ENCODE measurements at regions not wholly inside any gene's neighbourhood (a gene's known extent, or its start where the extent isn't known, plus 50 kb on each side); places are given as distances from the start of the nearest gene placed in this dataset.
A peak's percentile ranks its signal among the peaks of the same experiment; 100 is the strongest.

DNA sequence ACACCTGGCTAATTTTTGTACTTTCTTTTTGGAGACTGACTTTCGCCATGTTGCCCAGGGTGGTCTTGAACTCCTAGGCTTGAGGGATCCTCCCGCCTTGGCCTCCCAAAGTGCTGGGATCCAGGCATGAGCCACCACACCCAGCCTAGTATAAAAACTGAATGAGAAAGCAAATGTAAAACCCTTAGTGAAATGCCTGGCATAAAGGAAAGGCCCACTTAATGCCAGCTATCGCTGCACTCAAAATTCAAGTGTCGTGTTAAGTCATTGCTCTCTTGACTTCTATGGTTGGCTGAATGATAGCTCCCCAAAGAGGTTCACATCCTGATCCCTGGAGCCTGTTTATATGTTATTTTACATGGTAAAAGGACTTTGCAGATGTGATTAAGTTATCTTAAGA is 54.4 kb upstream of the PNRC1 start:
- TF ChIP-seq GLIS3 (CRISPR knock-in tag; IDR thresholded peaks at IDR 0.05), result no peak
- TF ChIP-seq ZC3H10 (CRISPR knock-in tag; IDR thresholded peaks at IDR 0.05), result no peak
- TF ChIP-seq ZNF8 (CRISPR knock-in tag; IDR thresholded peaks at IDR 0.05), result no peak
- no peak for TF ChIP-seq PPARA (CRISPR knock-in tag; IDR thresholded peaks at IDR 0.05; ENCODE audit: borderline replicate concordance)
- ATAC-seq, result no peak

DNA sequence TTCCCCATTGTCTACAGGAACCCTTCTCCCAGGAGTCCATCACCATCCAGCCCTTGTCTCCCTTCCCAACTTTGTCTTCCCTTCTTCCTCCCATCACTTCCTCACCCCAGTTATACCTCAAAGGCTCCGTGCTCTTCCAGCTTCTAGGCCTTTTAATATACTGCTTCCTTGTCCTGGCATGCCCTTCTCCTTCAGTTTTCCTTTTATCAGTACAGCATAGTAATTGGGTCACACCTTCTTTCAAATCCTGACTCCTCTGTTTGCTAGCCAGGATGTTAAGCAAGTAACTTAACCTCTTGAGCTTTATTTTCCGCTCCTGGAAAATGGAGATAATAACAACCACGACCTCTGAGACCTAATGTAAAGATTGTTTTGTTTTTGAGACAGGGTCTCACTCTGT is 54.9 kb upstream of the PNRC1 start:
- no peak for TF ChIP-seq BACH2 (CRISPR knock-in tag; IDR thresholded peaks at IDR 0.05; ENCODE audit: borderline replicate concordance)
- TF ChIP-seq ZNF70 (CRISPR knock-in tag; IDR thresholded peaks at IDR 0.05), result no peak
- TF ChIP-seq GLIS3 (CRISPR knock-in tag; IDR thresholded peaks at IDR 0.05), result no peak
- TF ChIP-seq ZFP30 (CRISPR knock-in tag; IDR thresholded peaks at IDR 0.05), result no peak
- TF ChIP-seq CREB5 (CRISPR knock-in tag; IDR thresholded peaks at IDR 0.05; ENCODE audit: low read depth), result no peak
- no peak for TF ChIP-seq TCF4 (CRISPR knock-in tag; IDR thresholded peaks at IDR 0.05; ENCODE audit: borderline replicate concordance)
- no peak for TF ChIP-seq TOX (CRISPR knock-in tag; IDR thresholded peaks at IDR 0.05; ENCODE audit: borderline replicate concordance)
- ATAC-seq, result no peak

DNA sequence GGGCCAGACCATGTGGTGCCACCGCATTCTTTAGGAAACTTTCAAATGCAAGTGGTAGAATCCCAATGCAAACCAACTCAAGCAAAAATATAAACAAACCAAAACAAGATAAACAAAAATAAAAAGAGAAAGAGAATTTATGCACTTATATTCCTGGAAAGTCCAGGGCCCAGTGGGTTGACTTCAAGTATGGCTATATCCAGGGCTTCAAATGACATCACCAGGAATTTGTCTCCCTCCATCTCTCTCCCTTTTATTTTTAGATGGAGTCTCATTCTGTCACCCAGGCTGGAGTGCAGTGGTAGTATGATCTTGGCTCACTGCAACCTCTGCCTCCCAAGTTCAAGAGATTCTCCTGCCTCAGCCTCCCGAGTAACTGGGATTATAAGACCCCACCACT is 56.1 kb upstream of the PNRC1 start:
- 0 out of 3 replicates have a peak, but pooled peaks have one; percentile 7 for ATAC-seq
- TF ChIP-seq TOX (CRISPR knock-in tag; IDR thresholded peaks at IDR 0.05; ENCODE audit: borderline replicate concordance) (no peak), ZNF565 (CRISPR knock-in tag; conservative IDR thresholded peaks at IDR 0.05; ENCODE audit: low read depth) (no peak), SNAI2 (CRISPR knock-in tag; IDR thresholded peaks at IDR 0.05) (no peak), RARB (CRISPR knock-in tag; IDR thresholded peaks at IDR 0.05) (no peak), POU6F1 (CRISPR knock-in tag; IDR thresholded peaks at IDR 0.05; ENCODE audit: borderline replicate concordance, low read depth) (no peak), ZFP30 (CRISPR knock-in tag; IDR thresholded peaks at IDR 0.05) (no peak), ZC3H10 (CRISPR knock-in tag; IDR thresholded peaks at IDR 0.05) (no peak), GLIS3 (CRISPR knock-in tag; IDR thresholded peaks at IDR 0.05) (no peak), PATZ1 (CRISPR knock-in tag; IDR thresholded peaks at IDR 0.05; ENCODE audit: borderline replicate concordance) (no peak)

DNA sequence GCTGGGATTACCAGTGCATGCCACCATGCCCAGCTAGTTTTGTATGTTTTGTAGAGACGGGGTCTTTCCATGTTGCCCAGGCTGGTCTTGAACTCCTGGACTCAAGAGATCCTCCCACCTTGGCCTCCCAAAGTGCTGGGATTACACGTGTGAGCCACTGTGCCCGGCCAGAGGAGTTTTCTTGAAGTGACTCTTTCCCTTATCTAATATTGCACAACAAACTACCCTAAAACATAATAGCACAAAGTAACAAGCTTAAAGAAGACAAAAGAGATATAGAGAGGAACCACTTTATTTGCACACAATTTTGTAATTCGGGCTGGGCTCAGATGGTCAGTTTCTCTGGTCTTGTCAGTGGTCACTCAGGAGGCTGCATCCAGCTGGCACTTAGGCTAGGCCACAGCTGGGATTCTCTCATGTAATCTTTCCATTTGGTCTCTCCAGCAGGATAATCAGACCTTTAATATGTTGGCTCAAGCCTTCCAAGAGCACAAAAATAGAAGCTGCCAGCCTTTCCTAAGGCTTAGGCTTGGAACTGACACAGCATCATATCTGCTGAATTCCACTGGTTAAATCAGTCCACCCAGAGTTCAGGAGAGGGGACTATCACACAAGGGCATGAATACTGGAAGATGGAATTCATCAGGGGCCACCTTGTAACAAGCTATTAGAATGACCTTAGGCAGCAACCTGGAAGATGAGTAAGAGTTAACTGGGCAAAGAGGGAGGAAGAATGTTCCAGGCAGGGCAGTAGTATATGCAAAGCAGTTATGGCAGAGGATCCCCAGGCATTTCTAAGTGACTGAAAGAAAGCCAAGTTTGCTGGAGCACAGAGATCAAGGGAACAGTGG is 56.7 kb upstream of the PNRC1 start:
- no peak for TF ChIP-seq OSR1 (CRISPR knock-in tag; IDR thresholded peaks at IDR 0.05)
- no peak for TF ChIP-seq PPARA (CRISPR knock-in tag; IDR thresholded peaks at IDR 0.05; ENCODE audit: borderline replicate concordance)
- TF ChIP-seq TOX (CRISPR knock-in tag; IDR thresholded peaks at IDR 0.05; ENCODE audit: borderline replicate concordance), result no peak
- TF ChIP-seq PATZ1 (CRISPR knock-in tag; IDR thresholded peaks at IDR 0.05; ENCODE audit: borderline replicate concordance), result no peak
- TF ChIP-seq ZFP30 (CRISPR knock-in tag; IDR thresholded peaks at IDR 0.05), result no peak
- no peak for TF ChIP-seq POU6F1 (CRISPR knock-in tag; IDR thresholded peaks at IDR 0.05; ENCODE audit: borderline replicate concordance, low read depth)
- TF ChIP-seq ZNF8 (CRISPR knock-in tag; IDR thresholded peaks at IDR 0.05), result no peak
- no peak for TF ChIP-seq ZNF565 (CRISPR knock-in tag; conservative IDR thresholded peaks at IDR 0.05; ENCODE audit: low read depth)
- TF ChIP-seq ARNTL (CRISPR knock-in tag; IDR thresholded peaks at IDR 0.05; ENCODE audit: borderline replicate concordance, low read depth), result no peak
- TF ChIP-seq CREB5 (CRISPR knock-in tag; IDR thresholded peaks at IDR 0.05; ENCODE audit: low read depth), result no peak
- no peak for TF ChIP-seq ZFP3 (CRISPR knock-in tag; IDR thresholded peaks at IDR 0.05)
- TF ChIP-seq RARB (CRISPR knock-in tag; IDR thresholded peaks at IDR 0.05), result no peak
- no peak for TF ChIP-seq BACH2 (CRISPR knock-in tag; IDR thresholded peaks at IDR 0.05; ENCODE audit: borderline replicate concordance)
- no peak for TF ChIP-seq ESRRG (CRISPR knock-in tag; IDR thresholded peaks at IDR 0.05)
- TF ChIP-seq, protein P1, sequence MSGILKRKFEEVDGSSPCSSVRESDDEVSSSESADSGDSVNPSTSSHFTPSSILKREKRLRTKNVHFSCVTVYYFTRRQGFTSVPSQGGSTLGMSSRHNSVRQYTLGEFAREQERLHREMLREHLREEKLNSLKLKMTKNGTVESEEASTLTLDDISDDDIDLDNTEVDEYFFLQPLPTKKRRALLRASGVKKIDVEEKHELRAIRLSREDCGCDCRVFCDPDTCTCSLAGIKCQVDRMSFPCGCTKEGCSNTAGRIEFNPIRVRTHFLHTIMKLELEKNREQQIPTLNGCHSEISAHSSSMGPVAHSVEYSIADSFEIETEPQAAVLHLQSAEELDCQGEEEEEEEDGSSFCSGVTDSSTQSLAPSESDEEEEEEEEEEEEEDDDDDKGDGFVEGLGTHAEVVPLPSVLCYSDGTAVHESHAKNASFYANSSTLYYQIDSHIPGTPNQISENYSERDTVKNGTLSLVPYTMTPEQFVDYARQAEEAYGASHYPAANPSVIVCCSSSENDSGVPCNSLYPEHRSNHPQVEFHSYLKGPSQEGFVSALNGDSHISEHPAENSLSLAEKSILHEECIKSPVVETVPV (CRISPR knock-in tag; IDR thresholded peaks at IDR 0.05), result no peak
- TF ChIP-seq GLIS3 (CRISPR knock-in tag; IDR thresholded peaks at IDR 0.05), result no peak
- TF ChIP-seq CSDC2 (CRISPR knock-in tag; IDR thresholded peaks at IDR 0.05), result no peak
- ATAC-seq, result peak; percentile 80

Measured in SK-N-SH treated with all-trans-retinoic acid at 6 μM for 48 hours (cell line).